ENCODE measurements at regions not wholly inside any gene's neighbourhood (a gene's known extent, or its start where the extent isn't known, plus 50 kb on each side); places are given as distances from the start of the nearest gene placed in this dataset.
A peak's percentile ranks its signal among the peaks of the same experiment; 100 is the strongest.

GRCh38 chr10:33760056-33760943 lies 425.8 kb upstream of the NRP1 start:
- H3K4me1 ChIP-seq (ENCODE audit: control insufficient read depth, insufficient read depth, low read length), result no peaks in the 10 kb centered on the region
- no peak overlapping the region for H3K4me3 ChIP-seq (ENCODE audit: low read length)
- no peak overlapping the region for H3K27ac ChIP-seq (ENCODE audit: low read length)
- H3K9me3 ChIP-seq (ENCODE audit: control insufficient read depth, low read length), result no peaks in the 10 kb centered on the region
- intact Hi-C loops (cut with DNase I), result no loop called here
- WGBS, result 77% methylated on average over 12 of the region's 12 CpGs
- no peaks in the 10 kb centered on the region for H3K27me3 ChIP-seq (ENCODE audit: control insufficient read depth, insufficient read depth)
- no peak for DNase-seq
- ATAC-seq, result no peak

DNA sequence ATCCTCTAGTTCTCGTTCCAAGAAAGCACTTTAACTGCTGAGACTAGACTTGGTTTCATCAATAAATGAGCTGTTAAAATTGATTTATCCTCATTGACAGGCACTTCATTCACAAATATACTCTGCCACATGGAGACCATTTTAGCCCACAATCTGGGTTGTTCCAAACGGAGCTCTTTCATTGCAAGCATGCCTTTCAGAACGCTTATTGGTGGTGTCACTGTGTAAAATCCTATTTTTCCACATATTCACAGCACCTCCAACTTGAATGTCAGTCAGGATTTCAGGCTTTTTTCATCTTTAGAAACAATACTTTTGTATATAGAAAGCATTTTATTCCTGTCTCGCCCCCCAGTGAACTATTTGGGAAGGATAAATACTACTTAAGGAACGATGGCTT lies 424.7 kb upstream of the NRP1 start:
- Histone ChIP-seq H3K9me3 (ENCODE audit: control insufficient read depth, low read length) (no peaks in the 10 kb centered on the region), H3K4me3 (ENCODE audit: low read length) (no peak overlapping the region), H3K4me1 (ENCODE audit: control insufficient read depth, insufficient read depth, low read length) (no peaks in the 10 kb centered on the region), H3K27me3 (ENCODE audit: control insufficient read depth, insufficient read depth) (no peaks in the 10 kb centered on the region), H3K27ac (ENCODE audit: low read length) (no peak overlapping the region)
- WGBS, result 96% methylated on average over 5 of the region's 5 CpGs
- intact Hi-C loops (cut with DNase I), result no loop called here
- DNase-seq (no peak), ATAC-seq (no peak)

DNA sequence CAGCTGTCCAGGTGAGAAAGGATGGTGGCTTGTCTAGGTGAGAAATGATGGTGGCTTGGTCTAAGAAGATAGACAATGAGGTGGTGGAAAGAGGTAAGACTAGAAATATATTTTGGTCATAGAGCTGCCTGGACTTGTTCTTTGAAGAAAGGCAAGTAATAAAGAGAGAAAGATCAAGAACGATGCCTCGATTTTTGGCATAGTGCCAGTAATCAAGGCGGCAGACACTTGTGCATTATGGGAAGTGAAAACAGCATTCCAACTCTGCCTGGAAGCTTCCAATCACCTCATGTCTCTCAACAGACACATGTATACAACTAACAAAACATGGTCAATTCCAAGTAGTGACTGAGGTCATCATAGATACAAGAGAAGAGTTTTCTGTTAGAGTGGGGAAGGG lies 423.8 kb upstream of the NRP1 start:
- 59% methylated on average over 3 of the region's 3 CpGs for WGBS
- no peak for DNase-seq

GRCh38 chr10:33754052-33754451 lies 419.6 kb upstream of the NRP1 start:
- 93% methylated on average over 4 of the region's 4 CpGs for WGBS
- intact Hi-C loops (cut with DNase I), result no loop called here
- no peak for DNase-seq
- Histone ChIP-seq H3K4me3 (ENCODE audit: low read length) (no peak overlapping the region), H3K9me3 (ENCODE audit: control insufficient read depth, low read length) (no peaks in the 10 kb centered on the region), H3K27me3 (ENCODE audit: control insufficient read depth, insufficient read depth) (no peaks in the 10 kb centered on the region), H3K27ac (ENCODE audit: low read length) (no peak overlapping the region), H3K4me1 (ENCODE audit: control insufficient read depth, insufficient read depth, low read length) (peaks cover 4% of the 10 kb centered on the region)
- ATAC-seq, result no peak

More for the DNA sequence above, 423.8 kb upstream of the NRP1 start:
- H3K27me3 ChIP-seq (ENCODE audit: control insufficient read depth, insufficient read depth), result no peaks in the 10 kb centered on the region
- intact Hi-C loops (cut with DNase I), result no loop called here
- no peaks in the 10 kb centered on the region for H3K4me1 ChIP-seq (ENCODE audit: control insufficient read depth, insufficient read depth, low read length)
- H3K9me3 ChIP-seq (ENCODE audit: control insufficient read depth, low read length), result no peaks in the 10 kb centered on the region
- ATAC-seq, result no peak
- no peak overlapping the region for H3K27ac ChIP-seq (ENCODE audit: low read length)
- no peak overlapping the region for H3K4me3 ChIP-seq (ENCODE audit: low read length)

- H3K9me3 ChIP-seq (ENCODE audit: control insufficient read depth, low read length), result no peaks in the 10 kb centered on the region
- peaks cover 7% of the 10 kb centered on the region for H3K4me1 ChIP-seq (ENCODE audit: control insufficient read depth, insufficient read depth, low read length)
- no peak overlapping the region for H3K27ac ChIP-seq (ENCODE audit: low read length)
- 93% methylated on average over 3 of the region's 3 CpGs for WGBS
- H3K27me3 ChIP-seq (ENCODE audit: control insufficient read depth, insufficient read depth), result no peaks in the 10 kb centered on the region
- intact Hi-C loops (cut with DNase I), result no loop called here
- no peak overlapping the region for H3K4me3 ChIP-seq (ENCODE audit: low read length)
- DNase-seq (no peak), ATAC-seq (no peak)
Measured at GRCh38 chr10:33753389-33753788, 418.9 kb upstream of the NRP1 start.

DNA sequence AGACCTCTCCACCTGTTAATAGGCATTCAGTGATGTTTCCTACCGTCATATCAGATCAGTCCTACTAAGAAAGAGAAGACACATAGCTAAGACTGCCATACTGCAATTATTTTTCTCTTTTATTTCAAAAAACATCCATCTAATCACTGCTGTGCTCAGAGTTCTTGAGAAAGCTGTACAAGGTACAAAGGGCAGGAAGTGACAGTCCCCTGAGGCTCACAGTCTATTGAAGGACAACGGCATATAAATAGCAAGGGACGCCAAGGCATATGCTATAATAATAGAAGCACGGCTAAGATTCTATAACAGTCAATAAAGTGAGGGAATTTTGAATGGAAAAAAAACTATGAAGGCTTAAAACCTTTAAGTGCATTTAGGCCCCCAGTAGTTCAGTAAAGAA lies 415.3 kb upstream of the NRP1 start:
- DNase-seq, result no peak
- Histone ChIP-seq H3K27me3 (ENCODE audit: control insufficient read depth, insufficient read depth) (no peaks in the 10 kb centered on the region), H3K4me1 (ENCODE audit: control insufficient read depth, insufficient read depth, low read length) (peaks cover 7% of the 10 kb centered on the region), H3K4me3 (ENCODE audit: low read length) (no peak overlapping the region), H3K9me3 (ENCODE audit: control insufficient read depth, low read length) (no peaks in the 10 kb centered on the region), H3K27ac (ENCODE audit: low read length) (no peak overlapping the region)
- 44% methylated on average over 4 of the region's 4 CpGs for WGBS
- intact Hi-C loops (cut with DNase I), result no loop called here
- ATAC-seq, result peak in 1 of 2 donors; percentile 44

DNA sequence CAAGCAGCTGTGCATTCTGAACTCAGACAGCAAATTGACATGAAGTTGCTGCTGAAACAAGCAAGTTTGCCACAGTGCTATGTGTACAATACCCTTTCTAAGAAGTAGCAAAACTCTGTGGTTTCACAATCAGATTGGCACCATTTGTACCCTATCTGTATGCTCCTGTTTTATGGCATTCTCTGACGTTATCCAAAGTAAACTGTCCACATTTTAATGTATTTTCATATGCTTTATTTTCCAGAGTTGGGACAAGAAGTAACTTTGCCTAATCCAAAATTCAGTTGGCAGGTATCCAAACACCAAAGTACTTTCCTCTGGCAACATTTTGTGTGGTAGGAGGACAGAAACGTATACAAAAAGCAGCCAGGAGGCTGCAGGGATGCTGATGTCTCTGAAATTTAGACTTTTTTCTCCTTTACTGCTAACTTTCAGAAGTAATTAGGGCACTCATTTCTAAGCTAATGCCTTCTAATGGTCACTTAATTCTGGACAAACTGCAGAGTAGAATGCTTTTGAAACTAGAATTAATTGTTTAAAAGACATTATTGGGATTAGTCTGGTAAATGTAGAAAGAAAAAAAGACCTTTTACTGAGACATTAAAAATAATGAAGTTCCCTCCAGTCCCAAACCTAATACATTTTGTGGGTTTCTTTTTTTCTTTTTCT lies 414.7 kb upstream of the NRP1 start:
- no peaks in the 10 kb centered on the region for H3K9me3 ChIP-seq (ENCODE audit: control insufficient read depth, low read length)
- intact Hi-C loops (cut with DNase I), result no loop called here
- no peak overlapping the region for H3K4me3 ChIP-seq (ENCODE audit: low read length)
- no peaks in the 10 kb centered on the region for H3K27me3 ChIP-seq (ENCODE audit: control insufficient read depth, insufficient read depth)
- WGBS, result 27% methylated on average over 2 of the region's 2 CpGs
- peaks cover 7% of the 10 kb centered on the region for H3K4me1 ChIP-seq (ENCODE audit: control insufficient read depth, insufficient read depth, low read length)
- no peak for DNase-seq
- no peak overlapping the region for H3K27ac ChIP-seq (ENCODE audit: low read length)
- ATAC-seq, result no peak

GRCh38 chr10:33746836-33747268 lies 412.4 kb upstream of the NRP1 start:
- Histone ChIP-seq H3K9me3 (ENCODE audit: control insufficient read depth, low read length) (no peaks in the 10 kb centered on the region), H3K4me3 (ENCODE audit: low read length) (no peak overlapping the region), H3K4me1 (ENCODE audit: control insufficient read depth, insufficient read depth, low read length) (peaks cover 7% of the 10 kb centered on the region), H3K27ac (ENCODE audit: low read length) (no peak overlapping the region), H3K27me3 (ENCODE audit: control insufficient read depth, insufficient read depth) (no peaks in the 10 kb centered on the region)
- DNase-seq, result no peak
- intact Hi-C loops (cut with DNase I), result no loop called here
- WGBS, result 85% methylated on average over 4 of the region's 4 CpGs
- no peak for ATAC-seq

DNA sequence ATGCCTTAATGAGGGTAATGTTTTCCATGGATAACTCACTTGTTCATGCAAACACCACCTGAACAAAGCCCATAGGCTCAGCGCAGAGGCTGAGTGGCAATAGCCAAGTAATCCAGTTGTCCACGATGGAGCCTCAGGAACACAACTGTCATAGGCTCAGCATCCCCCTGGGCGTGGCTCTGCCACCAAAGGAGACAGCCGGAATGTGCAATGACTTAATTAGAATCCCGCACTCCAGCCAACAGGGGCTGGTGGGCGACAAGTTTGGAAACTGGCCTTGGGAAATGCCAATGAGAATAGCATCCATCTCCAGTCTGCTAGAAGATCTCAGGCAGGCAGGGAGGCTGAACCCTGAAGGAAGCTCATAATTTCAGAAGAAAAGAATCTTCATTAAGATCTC lies 411.7 kb upstream of the NRP1 start:
- Histone ChIP-seq H3K4me3 (ENCODE audit: low read length) (no peak overlapping the region), H3K9me3 (ENCODE audit: control insufficient read depth, low read length) (no peaks in the 10 kb centered on the region), H3K27me3 (ENCODE audit: control insufficient read depth, insufficient read depth) (no peaks in the 10 kb centered on the region), H3K27ac (ENCODE audit: low read length) (no peak overlapping the region), H3K4me1 (ENCODE audit: control insufficient read depth, insufficient read depth, low read length) (peaks cover 7% of the 10 kb centered on the region)
- 92% methylated on average over 6 of the region's 6 CpGs for WGBS
- intact Hi-C loops (cut with DNase I), result no loop called here
- DNase-seq (no peak), ATAC-seq (no peak)

DNA sequence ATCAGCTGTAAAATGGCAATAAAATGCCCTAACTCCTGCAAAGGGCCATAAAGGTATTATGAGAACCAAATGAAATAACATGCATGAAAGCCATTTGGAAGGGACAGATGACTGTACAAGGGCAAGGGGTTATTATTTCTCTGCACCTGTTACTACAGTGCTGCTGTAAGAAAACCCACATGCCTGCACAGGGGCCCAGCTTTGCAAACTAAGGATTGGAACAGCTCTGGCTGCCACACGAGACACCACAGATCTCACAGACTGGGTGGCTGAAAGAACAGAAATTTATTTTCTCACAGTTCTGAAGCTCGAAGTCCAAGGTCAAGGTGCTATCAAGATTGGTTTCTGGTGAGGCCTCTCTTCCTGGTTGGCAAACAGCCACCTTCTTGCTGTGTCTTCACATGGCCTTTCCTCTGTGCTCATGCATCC lies 409.0 kb upstream of the NRP1 start:
- ATAC-seq (no peak), DNase-seq (no peak)
- intact Hi-C loops (cut with DNase I), result no loop called here
- Histone ChIP-seq H3K4me1 (ENCODE audit: control insufficient read depth, insufficient read depth, low read length) (no peaks in the 10 kb centered on the region), H3K27me3 (ENCODE audit: control insufficient read depth, insufficient read depth) (no peaks in the 10 kb centered on the region), H3K4me3 (ENCODE audit: low read length) (no peak overlapping the region), H3K27ac (ENCODE audit: low read length) (no peak overlapping the region), H3K9me3 (ENCODE audit: control insufficient read depth, low read length) (no peaks in the 10 kb centered on the region)
- 70% methylated on average over 2 of the region's 2 CpGs for WGBS

DNA sequence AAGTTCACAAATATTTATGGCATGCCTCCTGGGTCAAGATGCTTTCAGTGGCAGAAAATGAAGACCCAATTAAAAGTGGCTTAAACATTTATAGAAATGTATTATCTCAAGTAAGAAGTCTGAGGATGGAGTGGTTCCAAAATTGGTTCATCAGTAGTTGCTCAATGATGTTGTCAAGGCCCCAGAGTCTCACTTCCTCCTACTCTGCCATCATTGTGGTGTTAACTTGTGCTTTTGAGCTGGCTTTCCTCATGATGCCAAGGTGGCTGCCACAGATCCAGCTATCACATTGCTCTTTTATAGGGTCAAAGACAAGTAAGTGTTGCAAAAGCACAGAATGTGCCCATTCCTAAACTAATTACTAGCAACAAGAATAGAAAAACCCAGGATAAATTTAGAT lies 404.6 kb upstream of the NRP1 start:
- H3K9me3 ChIP-seq (ENCODE audit: control insufficient read depth, low read length), result no peaks in the 10 kb centered on the region
- no peak overlapping the region for H3K27ac ChIP-seq (ENCODE audit: low read length)
- DNase-seq (no peak), ATAC-seq (no peak)
- H3K4me3 ChIP-seq (ENCODE audit: low read length), result no peak overlapping the region
- H3K27me3 ChIP-seq (ENCODE audit: control insufficient read depth, insufficient read depth), result no peaks in the 10 kb centered on the region
- H3K4me1 ChIP-seq (ENCODE audit: control insufficient read depth, insufficient read depth, low read length), result no peaks in the 10 kb centered on the region
- intact Hi-C loops (cut with DNase I), result no loop called here

All from right cardiac atrium (tissue), 5 donors.